ENCODE measurements at regions not wholly inside any gene's neighbourhood (a gene's known extent, or its start where the extent isn't known, plus 50 kb on each side); places are given as distances from the start of the nearest gene placed in this dataset.

DNA sequence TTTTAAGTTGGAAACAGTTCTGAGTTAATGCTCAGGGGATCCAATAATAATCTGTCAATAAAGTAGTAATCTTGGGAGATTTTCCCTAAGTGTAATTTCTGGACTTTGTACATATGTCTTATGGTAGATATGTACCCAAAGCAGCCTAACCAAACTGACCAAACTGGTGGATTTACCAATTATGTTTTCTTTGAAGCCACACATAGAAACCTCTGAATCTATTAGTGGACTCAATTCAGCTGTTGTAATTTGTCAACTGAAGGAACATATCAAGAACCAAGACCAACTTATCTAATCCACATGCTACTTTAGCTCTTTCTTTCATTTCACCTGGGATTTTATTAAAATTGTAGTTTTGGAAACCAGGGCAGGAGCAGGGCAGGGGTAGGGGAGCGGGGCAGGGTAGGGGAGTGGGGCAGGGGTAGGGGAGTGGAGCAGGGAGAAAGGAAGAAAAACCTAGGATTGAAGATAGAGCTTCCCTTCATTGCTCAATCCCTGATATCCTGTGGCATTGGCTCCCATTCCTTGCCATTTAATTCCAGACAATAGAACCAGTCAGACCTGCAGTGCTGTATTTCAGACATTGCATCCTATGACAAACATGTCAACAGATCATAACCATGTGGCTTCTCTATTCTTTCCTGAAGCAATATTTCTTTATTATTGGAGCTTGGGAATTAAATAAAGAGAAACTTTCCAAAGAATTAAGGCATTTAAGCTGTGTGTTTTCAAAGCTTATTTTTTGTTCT is 101.8 kb downstream of the NFKBIZ start:
- peak in 1 of 2 donors; percentile 72 for TF ChIP-seq POLR2AphosphoS5 (IDR thresholded peaks at IDR 0.05; ENCODE audit: insufficient read depth in 1 of 2, low read depth in 1 of 2)
- TF ChIP-seq POLR2A (IDR thresholded peaks at IDR 0.05): no peak

GRCh38 chr3:101954361-101954760 is 105.0 kb downstream of the NFKBIZ start:
- intact Hi-C loops (cut with DNase I): no loop called here
- no peak for DNase-seq (ENCODE audit: extremely low spot score in 2 of 2)
- Histone ChIP-seq H3K27ac (no peak overlapping the region), H3K36me3 (no peaks in the 10 kb centered on the region), H3K9me3 (no peaks in the 10 kb centered on the region), H3K4me3 (no peak overlapping the region), H3K27me3 (no peaks in the 10 kb centered on the region), H3K4me1 (no peaks in the 10 kb centered on the region)
- TF ChIP-seq POLR2A (IDR thresholded peaks at IDR 0.05) (no peak), POLR2AphosphoS5 (IDR thresholded peaks at IDR 0.05; ENCODE audit: insufficient read depth in 1 of 2, low read depth in 1 of 2) (no peak)
- TF ChIP-seq, protein P1, sequence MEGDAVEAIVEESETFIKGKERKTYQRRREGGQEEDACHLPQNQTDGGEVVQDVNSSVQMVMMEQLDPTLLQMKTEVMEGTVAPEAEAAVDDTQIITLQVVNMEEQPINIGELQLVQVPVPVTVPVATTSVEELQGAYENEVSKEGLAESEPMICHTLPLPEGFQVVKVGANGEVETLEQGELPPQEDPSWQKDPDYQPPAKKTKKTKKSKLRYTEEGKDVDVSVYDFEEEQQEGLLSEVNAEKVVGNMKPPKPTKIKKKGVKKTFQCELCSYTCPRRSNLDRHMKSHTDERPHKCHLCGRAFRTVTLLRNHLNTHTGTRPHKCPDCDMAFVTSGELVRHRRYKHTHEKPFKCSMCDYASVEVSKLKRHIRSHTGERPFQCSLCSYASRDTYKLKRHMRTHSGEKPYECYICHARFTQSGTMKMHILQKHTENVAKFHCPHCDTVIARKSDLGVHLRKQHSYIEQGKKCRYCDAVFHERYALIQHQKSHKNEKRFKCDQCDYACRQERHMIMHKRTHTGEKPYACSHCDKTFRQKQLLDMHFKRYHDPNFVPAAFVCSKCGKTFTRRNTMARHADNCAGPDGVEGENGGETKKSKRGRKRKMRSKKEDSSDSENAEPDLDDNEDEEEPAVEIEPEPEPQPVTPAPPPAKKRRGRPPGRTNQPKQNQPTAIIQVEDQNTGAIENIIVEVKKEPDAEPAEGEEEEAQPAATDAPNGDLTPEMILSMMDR (IDR thresholded peaks at IDR 0.05): no peak

More for the DNA sequence above, 101.8 kb downstream of the NFKBIZ start:
- H3K9me3 ChIP-seq: no peaks in the 10 kb centered on the region
- no peak for DNase-seq (ENCODE audit: extremely low spot score in 2 of 2)
- intact Hi-C loops (cut with DNase I): no loop called here
- no peak overlapping the region for H3K27ac ChIP-seq
- no peak overlapping the region for H3K4me3 ChIP-seq
- no peaks in the 10 kb centered on the region for H3K27me3 ChIP-seq
- H3K4me1 ChIP-seq: no peaks in the 10 kb centered on the region
- H3K36me3 ChIP-seq: no peaks in the 10 kb centered on the region

DNA sequence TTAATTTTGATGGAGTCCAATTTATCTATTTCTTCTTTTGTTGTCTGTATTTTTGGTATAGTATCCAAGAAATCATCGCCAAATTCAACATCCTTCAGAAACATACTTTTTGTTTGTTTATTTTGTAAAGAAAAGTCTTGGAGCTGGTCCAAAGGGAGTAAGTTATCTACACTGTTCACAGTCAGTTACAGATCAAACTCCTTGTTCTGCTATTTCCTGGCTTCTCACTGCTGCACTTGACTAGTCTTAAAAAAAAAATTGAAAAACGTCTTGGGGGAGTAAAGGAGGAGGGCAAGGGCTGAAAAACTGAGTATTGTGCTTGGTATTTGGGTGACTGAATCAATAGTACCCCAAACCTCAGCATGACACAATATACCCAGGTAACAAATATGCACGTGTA is 105.6 kb downstream of the NFKBIZ start:
- TF ChIP-seq, protein P1 (IDR thresholded peaks at IDR 0.05): no peak
- TF ChIP-seq POLR2AphosphoS5 (IDR thresholded peaks at IDR 0.05; ENCODE audit: insufficient read depth in 1 of 2, low read depth in 1 of 2) (no peak), POLR2A (IDR thresholded peaks at IDR 0.05) (no peak)
- DNase-seq (ENCODE audit: extremely low spot score in 2 of 2): no peak
- H3K27me3 ChIP-seq: no peaks in the 10 kb centered on the region
- H3K27ac ChIP-seq: no peak overlapping the region
- no peaks in the 10 kb centered on the region for H3K4me1 ChIP-seq
- no peaks in the 10 kb centered on the region for H3K9me3 ChIP-seq
- H3K36me3 ChIP-seq: no peaks in the 10 kb centered on the region
- intact Hi-C loops (cut with DNase I): no loop called here
- H3K4me3 ChIP-seq: no peak overlapping the region

- TF ChIP-seq POLR2A (IDR thresholded peaks at IDR 0.05) (no peak), POLR2AphosphoS5 (IDR thresholded peaks at IDR 0.05; ENCODE audit: insufficient read depth in 1 of 2, low read depth in 1 of 2) (no peak)
- TF ChIP-seq, protein P1 (IDR thresholded peaks at IDR 0.05): no peak
- H3K27me3 ChIP-seq: no peaks in the 10 kb centered on the region
- peaks cover 9% of the 10 kb centered on the region for H3K4me1 ChIP-seq
- intact Hi-C loops (cut with DNase I): no loop called here
- H3K4me3 ChIP-seq: no peak overlapping the region
- H3K27ac ChIP-seq: no peak overlapping the region
- no peak for DNase-seq (ENCODE audit: extremely low spot score in 2 of 2)
- H3K9me3 ChIP-seq: no peaks in the 10 kb centered on the region
- no peaks in the 10 kb centered on the region for H3K36me3 ChIP-seq
Observed at GRCh38 chr3:101962055-101962454, 112.7 kb downstream of the NFKBIZ start.

DNA sequence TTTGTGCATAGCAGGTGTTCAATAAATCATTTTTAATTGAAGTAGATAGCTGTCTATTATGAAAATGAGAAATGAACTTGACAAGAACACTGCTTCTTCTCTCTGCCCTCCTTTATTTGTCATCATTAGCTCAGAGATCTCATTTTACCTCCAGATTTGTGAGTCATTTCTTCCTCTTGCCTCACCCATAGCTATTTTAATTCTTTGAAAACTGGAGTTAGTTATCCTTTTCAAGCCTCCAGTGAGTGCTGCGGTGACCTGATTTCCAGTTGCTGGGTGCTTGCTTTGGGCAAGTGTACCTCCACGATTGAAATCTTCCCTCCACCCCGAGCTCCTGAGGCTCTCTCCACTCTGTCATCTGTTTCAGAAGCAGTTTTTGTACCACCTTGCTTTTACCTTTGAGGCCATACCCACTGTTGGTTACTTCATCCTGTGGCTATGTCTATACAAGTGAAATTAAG is 114.6 kb downstream of the NFKBIZ start:
- intact Hi-C loops (cut with DNase I): no loop called here
- Histone ChIP-seq H3K9me3 (no peaks in the 10 kb centered on the region), H3K4me3 (no peak overlapping the region), H3K4me1 (peaks cover 9% of the 10 kb centered on the region), H3K27me3 (no peaks in the 10 kb centered on the region), H3K27ac (no peak overlapping the region), H3K36me3 (no peaks in the 10 kb centered on the region)
- TF ChIP-seq POLR2A (IDR thresholded peaks at IDR 0.05) (no peak), POLR2AphosphoS5 (IDR thresholded peaks at IDR 0.05; ENCODE audit: insufficient read depth in 1 of 2, low read depth in 1 of 2) (peak in 1 of 2 donors; percentile 61)
- DNase-seq (ENCODE audit: extremely low spot score in 2 of 2): no peak

GRCh38 chr3:101964861-101965260 is 115.5 kb downstream of the NFKBIZ start:
- H3K4me1 ChIP-seq: peaks cover 9% of the 10 kb centered on the region
- H3K27ac ChIP-seq: no peak overlapping the region
- no peak for DNase-seq (ENCODE audit: extremely low spot score in 2 of 2)
- TF ChIP-seq POLR2AphosphoS5 (IDR thresholded peaks at IDR 0.05; ENCODE audit: insufficient read depth in 1 of 2, low read depth in 1 of 2) (no peak), POLR2A (IDR thresholded peaks at IDR 0.05) (no peak)
- TF ChIP-seq, protein P1 (IDR thresholded peaks at IDR 0.05): no peak
- no peaks in the 10 kb centered on the region for H3K36me3 ChIP-seq
- H3K9me3 ChIP-seq: no peaks in the 10 kb centered on the region
- intact Hi-C loops (cut with DNase I): no loop called here
- no peaks in the 10 kb centered on the region for H3K27me3 ChIP-seq
- no peak overlapping the region for H3K4me3 ChIP-seq
